ENCODE measurements at regions not wholly inside any gene's neighbourhood (a gene's known extent, or its start where the extent isn't known, plus 50 kb on each side); places are given as distances from the start of the nearest gene placed in this dataset.

- no peak for TF ChIP-seq CTCF (IDR thresholded peaks at IDR 0.05)
- no peak for TF ChIP-seq POLR2AphosphoS5 (IDR thresholded peaks at IDR 0.05)
- TF ChIP-seq POLR2A (IDR thresholded peaks at IDR 0.05): no peak
These were observed 166.5 kb upstream of the CXCR4 start for GRCh38 chr2:136284226-136285119.

Measured in breast epithelium (tissue), 3 donors.